ENCODE measurements at regions not wholly inside any gene's neighbourhood (a gene's known extent, or its start where the extent isn't known, plus 50 kb on each side); places are given as distances from the start of the nearest gene placed in this dataset.
"Not testable (repeated sequence)": the region's sequence is repeated elsewhere in the genome, so short reads cannot be mapped to it uniquely, and the experiment has no call there.

DNA sequence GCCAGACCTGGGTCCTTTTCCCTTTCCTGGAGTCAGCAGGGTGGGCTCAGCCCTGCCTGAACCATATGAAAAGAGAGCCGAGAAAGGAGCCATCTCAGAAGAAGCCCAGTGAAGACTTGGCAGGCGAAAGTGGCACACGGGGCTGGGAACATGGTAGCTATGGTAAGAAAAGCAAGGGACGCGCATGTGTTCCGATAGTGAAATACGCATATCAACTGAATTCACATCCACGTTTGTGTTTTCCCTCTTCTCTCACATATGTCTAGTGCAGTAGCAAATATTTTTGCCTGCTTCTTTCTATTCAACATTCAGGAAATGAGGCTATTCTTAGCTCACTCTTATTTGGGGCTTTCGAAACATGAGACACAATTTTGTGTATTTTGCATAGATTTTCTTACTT, 54.1 kb upstream of the PEG3 start:
- TF ChIP-seq GATA1 (IDR thresholded peaks at IDR 0.05; ENCODE audit: low read depth, low read length) (no peak), POLR2A (IDR thresholded peaks at IDR 0.05; ENCODE audit: low read length) (no peak)

DNA sequence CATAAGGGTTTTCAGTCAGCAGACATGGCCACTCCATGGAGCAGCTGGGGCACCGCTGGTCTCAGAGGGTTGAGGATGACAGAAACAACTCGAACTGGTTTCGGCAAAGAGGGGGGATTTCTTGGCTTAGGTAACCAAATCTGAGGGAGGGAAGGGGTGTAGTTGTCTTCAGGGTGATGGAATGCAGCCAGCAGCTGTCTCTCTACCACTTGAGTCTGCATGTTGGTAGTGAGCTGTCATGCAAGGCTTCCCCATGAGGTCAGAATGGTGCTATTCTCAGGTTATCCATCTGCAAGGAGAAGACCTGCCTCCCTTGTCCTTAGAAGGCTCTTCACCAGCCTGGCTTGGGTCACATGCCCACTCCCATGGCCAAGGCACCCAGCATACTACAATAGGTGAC, 55.6 kb upstream of the PEG3 start:
- no peak for TF ChIP-seq GATA1 (IDR thresholded peaks at IDR 0.05; ENCODE audit: low read depth, low read length)
- TF ChIP-seq POLR2A (IDR thresholded peaks at IDR 0.05; ENCODE audit: low read length): no peak
- DNase-seq: no peak

More for the DNA sequence above, 54.1 kb upstream of the PEG3 start:
- no peak for DNase-seq

DNA sequence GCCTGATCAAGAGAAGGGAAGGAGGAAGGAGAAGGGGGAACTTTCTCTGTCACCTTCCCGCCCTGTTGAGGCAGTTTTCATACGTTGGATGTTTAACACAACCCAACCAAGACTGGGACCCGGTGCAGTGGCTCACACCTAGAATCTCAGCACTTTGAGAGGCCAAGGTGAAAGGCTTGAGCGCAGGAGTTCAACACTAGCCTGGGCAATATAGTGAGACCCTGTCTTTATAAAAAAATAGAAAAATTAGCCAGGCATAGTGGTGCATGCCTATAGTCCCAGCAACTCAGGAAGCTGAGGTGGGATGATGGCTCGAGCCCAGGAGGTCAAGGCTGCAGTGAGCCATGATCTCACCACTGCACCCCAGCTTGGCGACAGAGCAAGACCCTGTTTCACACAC, 59.4 kb upstream of the PEG3 start:
- TF ChIP-seq GATA1 (IDR thresholded peaks at IDR 0.05; ENCODE audit: low read depth, low read length): no peak
- TF ChIP-seq POLR2A (IDR thresholded peaks at IDR 0.05; ENCODE audit: low read length): no peak

DNA sequence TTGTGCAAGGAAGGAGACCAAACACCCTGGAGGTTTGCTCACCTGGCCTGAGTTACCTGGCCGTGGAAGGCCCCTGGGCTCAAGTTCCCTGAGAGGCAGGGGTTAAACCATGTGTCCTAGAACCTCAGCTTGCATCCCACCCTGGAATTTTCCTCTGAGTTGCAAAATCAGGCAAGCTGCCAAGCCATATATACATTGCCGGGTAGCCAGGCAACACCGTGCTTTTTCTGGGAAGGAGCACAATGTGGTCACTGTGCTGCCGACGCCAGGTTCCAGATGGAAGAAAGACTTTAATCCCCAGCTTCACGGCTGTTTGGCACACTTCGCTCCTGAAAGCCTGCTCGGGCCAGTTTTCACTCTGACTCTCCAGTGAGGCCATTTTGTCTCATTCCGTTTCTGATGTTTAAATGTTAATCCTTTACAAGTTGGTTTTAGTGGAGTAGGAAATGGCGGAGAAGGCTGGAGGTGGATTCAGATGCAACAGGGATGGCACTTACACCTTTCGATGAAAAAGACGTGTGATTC, 60.1 kb upstream of the PEG3 start:
- DNase-seq: no peak

More for the DNA sequence above, 59.4 kb upstream of the PEG3 start:
- DNase-seq: no peak

DNA sequence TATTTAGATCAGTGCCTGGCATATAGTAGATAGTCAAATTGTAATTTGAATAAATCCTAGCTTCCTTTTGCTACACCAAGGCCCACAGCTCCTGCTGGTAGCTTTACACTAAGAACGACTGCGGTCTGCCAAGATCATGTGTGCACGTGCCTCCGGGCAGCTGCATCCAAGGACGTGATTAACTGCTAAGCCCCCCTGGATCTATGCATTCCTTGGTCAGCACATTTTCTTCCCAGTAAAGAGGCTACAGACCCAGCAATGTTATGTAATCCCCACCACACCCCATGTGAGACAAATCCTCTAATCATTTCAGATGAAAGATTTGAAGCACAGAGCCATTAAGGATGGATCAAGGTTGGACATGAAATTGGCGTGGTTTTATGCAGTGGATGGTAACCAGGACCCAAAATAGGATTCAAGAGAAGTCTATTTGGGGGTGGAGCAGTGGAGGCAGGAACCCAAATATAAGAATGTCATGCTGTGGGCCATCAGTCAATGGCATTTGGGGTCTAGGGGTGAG, 65.2 kb upstream of the PEG3 start:
- TF ChIP-seq POLR2A (IDR thresholded peaks at IDR 0.05; ENCODE audit: low read length) (no peak), GATA1 (IDR thresholded peaks at IDR 0.05; ENCODE audit: low read depth, low read length) (no peak)

More for the DNA sequence above, 60.1 kb upstream of the PEG3 start:
- TF ChIP-seq GATA1 (IDR thresholded peaks at IDR 0.05; ENCODE audit: low read depth, low read length) (no peak), POLR2A (IDR thresholded peaks at IDR 0.05; ENCODE audit: low read length) (no peak)

DNA sequence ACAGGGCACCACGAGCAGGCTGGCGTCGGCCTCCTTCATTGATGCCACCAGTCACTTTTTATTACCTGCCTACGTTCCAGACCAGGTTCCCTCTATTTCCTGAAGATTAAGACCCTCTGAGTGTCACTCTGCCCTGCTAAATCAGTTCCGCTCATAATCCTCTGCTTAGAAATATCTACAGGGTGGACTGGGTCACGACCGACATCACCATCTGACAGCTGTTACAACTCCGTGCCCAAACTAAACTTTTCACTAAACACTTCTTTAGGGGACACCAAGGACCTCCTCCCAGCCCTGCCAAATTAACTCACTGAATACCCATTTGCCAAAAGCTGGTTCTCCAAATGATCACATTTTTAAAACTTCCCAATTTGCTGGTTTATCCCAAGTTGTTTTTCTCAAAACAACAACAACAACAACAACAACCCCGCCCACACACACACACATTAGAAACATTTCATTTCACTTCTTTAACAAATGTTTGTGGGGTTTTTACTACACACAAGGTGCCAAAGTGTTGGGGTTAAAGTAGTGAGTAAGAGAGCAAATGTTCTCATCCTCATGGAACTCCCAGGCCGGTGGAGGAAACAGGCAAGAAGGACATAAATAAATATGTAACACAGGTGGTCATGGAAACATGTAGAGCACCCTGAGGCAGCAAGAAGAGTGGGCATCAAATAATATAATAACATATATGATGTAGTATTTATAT, 72.0 kb upstream of the PEG3 start:
- TF ChIP-seq GATA1 (IDR thresholded peaks at IDR 0.05; ENCODE audit: low read depth, low read length) (no peak), POLR2A (IDR thresholded peaks at IDR 0.05; ENCODE audit: low read length) (no peak)
- DNase-seq: no peak

More for the DNA sequence above, 65.2 kb upstream of the PEG3 start:
- DNase-seq: no peak

DNA sequence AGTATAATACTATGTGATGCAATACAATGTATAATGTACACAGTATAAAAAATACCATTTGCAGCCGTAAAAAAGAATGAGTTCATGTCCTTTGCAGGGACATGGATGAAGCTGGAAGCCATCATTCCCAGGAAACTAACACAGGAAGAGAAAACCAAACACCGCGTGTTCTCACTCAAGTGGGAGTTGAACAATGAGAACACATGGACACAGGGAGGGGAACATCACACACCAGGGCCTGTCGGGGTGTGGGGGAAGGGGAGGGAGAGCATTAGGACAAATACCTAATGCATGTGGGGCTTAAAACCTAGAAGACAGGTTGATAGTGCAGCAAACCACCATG, 72.6 kb upstream of the PEG3 start:
- not testable (repeated sequence) for DNase-seq

DNA sequence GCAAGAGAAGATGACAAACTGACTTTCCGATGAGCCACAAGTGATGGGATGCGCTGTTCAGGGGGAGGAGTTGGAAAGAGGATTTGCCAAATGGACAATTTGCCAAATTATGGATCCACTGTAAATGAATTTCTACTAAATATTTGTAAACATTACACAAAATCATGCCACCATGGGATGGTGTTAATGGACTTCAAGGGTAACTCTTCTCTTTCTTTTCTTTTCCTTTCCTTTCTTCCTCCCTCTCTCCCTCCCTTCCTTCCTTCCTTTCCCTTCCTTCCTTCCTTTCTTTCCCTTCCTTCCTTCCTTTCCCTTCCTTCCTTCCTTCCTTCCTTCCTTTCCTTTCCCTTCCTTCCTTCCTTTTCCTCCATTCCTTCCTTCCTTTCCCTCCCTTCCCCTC, 76.0 kb upstream of the PEG3 start:
- TF ChIP-seq POLR2A (IDR thresholded peaks at IDR 0.05; ENCODE audit: low read length): no peak
- no peak for TF ChIP-seq GATA1 (IDR thresholded peaks at IDR 0.05; ENCODE audit: low read depth, low read length)
- no peak for DNase-seq

DNA sequence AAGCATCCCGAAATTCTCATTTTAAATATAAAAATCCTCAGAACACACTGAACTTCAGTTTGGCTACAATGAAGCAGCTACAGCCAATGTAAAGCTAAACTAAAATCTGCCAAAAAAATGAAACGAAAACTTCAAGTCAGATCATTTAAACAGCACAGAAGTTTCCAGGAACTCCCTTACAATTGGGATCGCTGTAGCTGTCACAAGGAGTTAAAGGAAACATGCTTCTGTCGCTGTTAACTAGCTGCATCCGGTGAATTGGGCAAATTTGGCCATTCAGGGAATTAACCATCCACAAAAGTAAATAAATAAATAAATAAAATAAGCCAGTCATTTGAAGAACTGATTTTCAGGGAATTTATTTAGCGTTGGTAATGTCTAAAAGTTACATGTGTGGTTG, 77.0 kb upstream of the PEG3 start:
- TF ChIP-seq POLR2A (IDR thresholded peaks at IDR 0.05; ENCODE audit: low read length) (no peak), GATA1 (IDR thresholded peaks at IDR 0.05; ENCODE audit: low read depth, low read length) (no peak)
- DNase-seq: no peak

DNA sequence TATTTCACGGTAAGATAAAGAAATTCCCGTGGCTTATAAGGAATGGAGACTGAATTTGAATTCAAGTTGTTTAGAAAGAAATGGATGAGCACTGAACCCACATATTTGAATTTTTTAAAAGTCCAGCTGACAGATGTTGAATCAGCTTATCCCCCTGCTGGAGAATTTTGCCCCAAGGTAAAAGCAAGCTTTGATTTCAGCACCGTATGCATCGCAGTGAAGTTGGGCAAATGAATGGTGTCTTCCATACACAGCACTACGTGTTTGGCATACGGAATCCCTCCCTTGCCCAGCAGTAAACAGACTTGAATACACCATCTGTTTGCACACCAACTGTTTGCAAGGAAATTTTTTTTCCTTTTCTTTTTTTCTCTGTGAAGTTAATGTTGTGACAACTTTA, 77.5 kb upstream of the PEG3 start:
- DNase-seq: no peak
- TF ChIP-seq POLR2A (IDR thresholded peaks at IDR 0.05; ENCODE audit: low read length): no peak
- TF ChIP-seq GATA1 (IDR thresholded peaks at IDR 0.05; ENCODE audit: low read depth, low read length): no peak

DNA sequence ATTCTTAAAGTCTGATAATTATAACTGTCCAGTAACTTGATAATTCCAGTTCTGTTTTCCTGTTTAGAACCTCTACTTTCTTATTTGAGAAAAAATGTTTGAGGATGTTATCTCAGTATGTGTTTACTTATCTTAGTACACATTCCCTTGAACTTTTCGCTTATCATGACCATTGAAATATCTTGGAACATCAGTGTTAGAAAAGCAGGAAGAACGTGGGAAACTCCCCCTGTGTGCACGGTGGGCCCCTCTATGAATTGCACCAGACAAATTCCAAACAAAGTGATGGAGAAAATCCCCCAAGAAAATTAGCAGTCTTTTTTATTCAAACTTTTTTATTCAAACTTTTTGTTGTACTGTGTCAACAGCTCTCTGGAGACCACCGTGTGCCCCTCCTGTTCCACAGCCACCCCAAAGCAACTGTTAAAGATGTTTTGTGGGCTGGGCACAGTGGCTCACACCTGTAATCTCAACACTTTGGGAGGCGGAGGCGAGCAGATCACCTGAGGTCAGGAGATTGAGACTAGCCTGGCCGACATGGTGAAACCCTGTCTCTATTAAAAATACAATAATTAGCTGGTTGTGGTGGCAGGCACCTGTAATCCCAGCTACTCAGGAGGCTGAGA, 78.3 kb upstream of the PEG3 start:
- TF ChIP-seq POLR2A (IDR thresholded peaks at IDR 0.05; ENCODE audit: low read length) (no peak), GATA1 (IDR thresholded peaks at IDR 0.05; ENCODE audit: low read depth, low read length) (no peak)
- no peak for DNase-seq

DNA sequence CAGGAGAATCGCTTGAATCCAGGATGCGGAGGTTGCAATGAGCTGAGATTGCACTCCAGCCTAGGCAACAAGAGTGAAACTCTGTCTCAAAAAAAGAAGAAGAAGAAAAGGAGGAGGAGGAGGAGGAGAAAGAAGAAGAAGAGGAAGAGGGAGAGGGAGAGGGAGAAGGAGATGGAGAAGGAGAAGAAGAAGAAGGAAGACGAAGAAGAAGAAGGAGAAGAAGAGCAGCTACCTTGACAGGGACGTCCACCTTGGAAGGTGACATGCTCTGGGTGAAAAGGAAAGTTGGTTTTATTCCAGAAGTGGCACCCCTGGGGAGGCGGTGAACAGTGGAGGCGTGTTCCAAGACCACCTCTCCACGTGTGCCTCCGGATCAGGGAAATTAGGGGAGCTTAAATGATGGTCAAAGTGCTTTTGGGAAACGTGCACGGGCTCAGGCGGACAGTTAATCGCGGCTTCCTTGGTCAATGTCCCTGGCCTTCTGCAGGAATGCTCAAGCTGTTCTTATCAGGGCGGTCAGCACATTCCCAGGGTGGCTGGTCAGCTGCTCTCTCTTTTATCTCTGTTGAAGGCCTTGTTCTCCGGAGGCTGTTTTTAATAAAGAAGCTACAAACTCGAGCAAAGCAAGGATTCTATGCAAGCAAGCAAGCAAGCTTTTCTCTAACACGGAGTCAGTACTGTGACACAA, 78.9 kb upstream of the PEG3 start:
- TF ChIP-seq POLR2A (IDR thresholded peaks at IDR 0.05; ENCODE audit: low read length) (no peak), GATA1 (IDR thresholded peaks at IDR 0.05; ENCODE audit: low read depth, low read length) (no peak)
- no peak for DNase-seq

DNA sequence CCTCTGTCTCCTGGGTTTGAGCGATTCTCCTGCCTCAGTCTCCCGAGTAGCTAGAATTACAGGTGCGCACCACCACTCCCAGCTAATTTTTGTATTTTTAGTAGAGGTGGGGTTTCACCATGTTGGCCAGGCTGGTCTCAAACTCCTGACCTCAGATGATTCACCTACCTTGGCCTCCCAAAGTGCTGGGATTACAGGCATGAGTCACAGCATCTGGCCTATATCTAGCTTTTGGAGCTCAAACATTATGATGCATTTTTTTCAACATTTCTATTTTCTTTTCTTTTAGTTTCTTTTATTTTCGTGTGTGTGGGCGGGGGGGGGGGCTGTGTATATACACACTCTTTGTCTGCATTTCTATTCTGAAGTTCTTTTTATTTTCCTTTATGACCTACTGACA, 85.6 kb upstream of the PEG3 start:
- DNase-seq: not testable (repeated sequence)

DNA sequence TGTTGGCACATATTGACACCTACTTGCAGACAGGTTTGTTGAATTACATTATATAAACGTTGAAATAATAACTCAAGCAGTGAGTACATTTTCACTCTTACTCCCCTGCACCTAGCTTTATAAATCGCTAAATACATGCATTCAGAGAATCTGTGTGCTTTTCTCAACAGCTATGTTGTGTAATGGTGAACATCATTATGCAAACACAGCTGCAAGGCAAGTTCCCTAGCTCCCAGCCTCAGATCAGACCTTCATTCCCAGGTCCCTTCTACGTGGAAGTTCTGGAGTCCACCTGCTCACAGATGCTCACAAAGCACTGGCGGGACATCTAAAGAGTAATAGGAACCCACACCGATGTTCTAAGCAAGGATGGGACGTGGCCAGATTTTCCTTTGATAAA, 86.8 kb upstream of the PEG3 start:
- no peak for TF ChIP-seq POLR2A (IDR thresholded peaks at IDR 0.05; ENCODE audit: low read length)
- no peak for TF ChIP-seq GATA1 (IDR thresholded peaks at IDR 0.05; ENCODE audit: low read depth, low read length)

More for the DNA sequence above, 86.8 kb upstream of the PEG3 start:
- no peak for DNase-seq

All from erythroblast (primary cell).